GM23338 (cell line): ENCODE measurements at regions not wholly inside any gene's neighbourhood (a gene's known extent, or its start where the extent isn't known, plus 50 kb on each side); places are given as distances from the start of the nearest gene placed in this dataset.

Source experiments
- ATAC-seq: fragments of 200-7000 bp; cut with Tn5 transposase; 3 replicates; pipeline ENCODE4 v1.9.1; 2020
- DNase-seq: peaks from one replicate; pipeline ENCODE4 v3.0.0-alpha.2; 2015; ENCODE audit warnings: low spot score
- H2AFZ ChIP-seq: fragments of 200-600 bp; sonication (generic); 2 replicates; pipeline ENCODE4 v1.8.0; 2016; ENCODE audit warnings: antibody characterized with exemption, mild to moderate bottlenecking, moderate library complexity
- H3F3A ChIP-seq: fragments of 200-600 bp; sonication (generic); replicated peaks from 2 replicates; pipeline ENCODE4 v1.8.0; 2017; ENCODE audit warnings: antibody characterized with exemption, mixed run types, low read depth
- H3K27ac ChIP-seq: fragments of 200-600 bp; sonication (generic); 2 replicates; pipeline ENCODE4 v1.6.1; 2016; ENCODE audit warnings: low read depth
- H3K27me3 ChIP-seq: fragments of 200-600 bp; sonication (generic); 2 replicates; pipeline ENCODE4 v1.8.0; 2016; ENCODE audit warnings: mild to moderate bottlenecking, mixed run types, moderate library complexity; ENCODE audit not compliant: insufficient read depth
- H3K36me3 ChIP-seq: fragments of 200-600 bp; sonication (generic); 2 replicates; pipeline ENCODE4 v1.8.0; 2016; ENCODE audit warnings: mild to moderate bottlenecking; ENCODE audit not compliant: insufficient read depth
- H3K4me1 ChIP-seq: fragments of 200-600 bp; sonication (generic); 2 replicates; pipeline ENCODE4 v1.8.0; 2016; ENCODE audit warnings: mild to moderate bottlenecking, moderate library complexity; ENCODE audit not compliant: insufficient read depth
- H3K4me2 ChIP-seq: fragments of 200-600 bp; sonication (generic); 2 replicates; pipeline ENCODE4 v1.7.1; 2017; ENCODE audit warnings: mixed run types
- H3K4me3 ChIP-seq: fragments of 200-600 bp; sonication (generic); 2 replicates; pipeline ENCODE4 v1.6.1; 2016; ENCODE audit warnings: mixed run types
- H3K79me2 ChIP-seq: fragments of 200-600 bp; sonication (generic); replicated peaks from 2 replicates; pipeline ENCODE4 v1.8.0; 2017; ENCODE audit warnings: mild to moderate bottlenecking; ENCODE audit not compliant: insufficient read depth
- H3K9me2 ChIP-seq: fragments of 200-600 bp; sonication (generic); 2 replicates; pipeline ENCODE4 v1.8.0; 2017; ENCODE audit not compliant: insufficient read depth
- H4K20me1 ChIP-seq: fragments of 200-600 bp; sonication (generic); replicated peaks from 2 replicates; pipeline ENCODE4 v1.8.0; 2017; ENCODE audit warnings: mild to moderate bottlenecking; ENCODE audit not compliant: insufficient read depth
- H3K27ac Mint-ChIP-seq: 2 replicates; pipeline ENCODE4 v1.8.0; 2020; ENCODE audit warnings: inconsistent platforms, mild to moderate bottlenecking, moderate library complexity, mixed read lengths
- H3K27me3 Mint-ChIP-seq: 3 replicates; pipeline ENCODE4 v1.8.0; 2022; ENCODE audit warnings: low read depth, mild to moderate bottlenecking, moderate library complexity, mixed read lengths, inconsistent platforms; ENCODE audit not compliant: insufficient read depth, poor library complexity
- H3K36me3 Mint-ChIP-seq: 3 replicates; pipeline ENCODE4 v1.8.0; 2021; ENCODE audit warnings: low read depth, mild to moderate bottlenecking, inconsistent platforms, moderate library complexity, mixed read lengths
- H3K4me1 Mint-ChIP-seq: 3 replicates; pipeline ENCODE4 v1.8.0; 2020; ENCODE audit warnings: mild to moderate bottlenecking, inconsistent platforms, mixed read lengths
- H3K4me3 Mint-ChIP-seq: 3 replicates; pipeline ENCODE4 v1.8.0; 2021; ENCODE audit warnings: moderate library complexity, mild to moderate bottlenecking, inconsistent platforms, mixed read lengths
- H3K9me3 Mint-ChIP-seq: 3 replicates; pipeline ENCODE4 v1.8.0; 2020; ENCODE audit warnings: moderate library complexity, mild to moderate bottlenecking, inconsistent platforms, mixed read lengths
- CTCF ChIP-seq, 2 experiments: fragments of 200-600 bp in 1 of 2; sonication (generic) in 1 of 2; conservative IDR thresholded peaks; 2 replicates each; pipeline versions ENCODE4 v1.5.1 to v1.6.1; 2016 to 2017; ENCODE audit warnings: antibody characterized with exemption in 2 of 2, low read depth in 2 of 2, mild to moderate bottlenecking in 2 of 2, moderate library complexity in 1 of 2
- JUNB ChIP-seq: IDR thresholded peaks from one replicate; pipeline ENCODE4 v1.6.1; 2016; ENCODE audit warnings: antibody characterized with exemption; ENCODE audit not compliant: unreplicated experiment
- NANOG ChIP-seq: IDR thresholded peaks from 2 replicates; pipeline ENCODE4 v1.6.1; 2016; ENCODE audit warnings: antibody characterized with exemption, borderline replicate concordance
- POLR2AphosphoS5 ChIP-seq: IDR thresholded peaks from 2 replicates; pipeline ENCODE4 v1.6.1; 2016; ENCODE audit warnings: antibody characterized with exemption, low read depth
- STAT1 ChIP-seq: IDR thresholded peaks from one replicate; pipeline ENCODE4 v1.6.1; 2016; ENCODE audit warnings: antibody characterized with exemption; ENCODE audit not compliant: unreplicated experiment
- ZNF114 ChIP-seq: fragments of 250-450 bp; sonication (Bioruptor Pico); IDR thresholded peaks from 2 replicates; pipeline ENCODE4 v1.5.0; 2020; ENCODE audit warnings: mild to moderate bottlenecking, moderate library complexity
- ZNF462 ChIP-seq: fragments of 250-450 bp; sonication (Bioruptor Pico); IDR thresholded peaks from 2 replicates; pipeline ENCODE4 v1.5.0; 2020; ENCODE audit warnings: mild to moderate bottlenecking, moderate library complexity

- H3K4me2 ChIP-seq, result no peak overlapping the region
- no peaks in the 10 kb centered on the region for H3F3A ChIP-seq
- H3K4me1 Mint-ChIP-seq, result peaks cover 2% of the 10 kb centered on the region; the same call in 1 of the 3 replicates
- no peak overlapping the region for H3K27ac ChIP-seq
- H3K4me3 Mint-ChIP-seq, result no peak overlapping the region
- DNase-seq (no peak), ATAC-seq (no peak)
- no peaks in the 10 kb centered on the region for H4K20me1 ChIP-seq
- no peak overlapping the region for H2AFZ ChIP-seq
- no peaks in the 10 kb centered on the region for H3K9me2 ChIP-seq
- no peaks in the 10 kb centered on the region; the same call in 2 of the 3 replicates for H3K9me3 Mint-ChIP-seq
- no peak for TF ChIP-seq CTCF (conservative IDR thresholded peaks at IDR 0.05; ENCODE audit: low read depth in 2 of 2)
- no peaks in the 10 kb centered on the region for H3K36me3 ChIP-seq
- H3K4me3 ChIP-seq, result no peak overlapping the region
- H3K27me3 Mint-ChIP-seq, result peaks cover 1% of the 10 kb centered on the region
- H3K4me1 ChIP-seq, result no peaks in the 10 kb centered on the region
- H3K36me3 Mint-ChIP-seq, result no peaks in the 10 kb centered on the region
- no peaks in the 10 kb centered on the region for H3K27me3 ChIP-seq
- no peaks in the 10 kb centered on the region for H3K79me2 ChIP-seq
- H3K27ac Mint-ChIP-seq, result no peak overlapping the region
Observed at GRCh38 chr1:229879746-229880145, 187.3 kb upstream of the GALNT2 start.

GRCh38 chr1:229880271-229881170 is 186.5 kb upstream of the GALNT2 start:
- Histone ChIP-seq H3K27ac (no peak overlapping the region), H3F3A (no peaks in the 10 kb centered on the region), H4K20me1 (no peaks in the 10 kb centered on the region), H3K9me2 (no peaks in the 10 kb centered on the region), H3K4me1 (no peaks in the 10 kb centered on the region), H3K4me2 (no peak overlapping the region), H3K36me3 (no peaks in the 10 kb centered on the region), H3K27me3 (no peaks in the 10 kb centered on the region), H3K4me3 (no peak overlapping the region), H2AFZ (no peak overlapping the region), H3K79me2 (no peaks in the 10 kb centered on the region)
- H3K27ac Mint-ChIP-seq, result no peak overlapping the region
- H3K4me3 Mint-ChIP-seq, result no peak overlapping the region
- peaks cover 2% of the 10 kb centered on the region; the same call in 1 of the 3 replicates for H3K4me1 Mint-ChIP-seq
- DNase-seq (no peak), ATAC-seq (no peak)
- H3K27me3 Mint-ChIP-seq, result peaks cover 1% of the 10 kb centered on the region
- no peaks in the 10 kb centered on the region for H3K9me3 Mint-ChIP-seq
- no peaks in the 10 kb centered on the region for H3K36me3 Mint-ChIP-seq
- TF ChIP-seq CTCF (conservative IDR thresholded peaks at IDR 0.05; ENCODE audit: low read depth in 2 of 2) (no peak), ZNF462 (CRISPR knock-in tag) (no peak), POLR2AphosphoS5 (no peak), STAT1 (no peak), JUNB (no peak), NANOG (no peak), ZNF114 (CRISPR knock-in tag) (no peak)
